SK-N-SH treated with all-trans-retinoic acid at 6 μM for 48 hours (cell line): ENCODE measurements at regions not wholly inside any gene's neighbourhood (a gene's known extent, or its start where the extent isn't known, plus 50 kb on each side); places are given as distances from the start of the nearest gene placed in this dataset.

Source experiments
- ATAC-seq: fragments of 200-7000 bp; cut with Tn5 transposase; 3 replicates; pipeline ENCODE4 v1.9.1; 2020; ENCODE audit warnings: mild to moderate bottlenecking, moderate library complexity
- ARNTL ChIP-seq: fragments of 450-650 bp; formaldehyde crosslinking; IDR thresholded peaks from 2 replicates; pipeline ENCODE4 v1.5.0; 2020; ENCODE audit warnings: low read depth, mild to moderate bottlenecking, moderate library complexity, borderline replicate concordance
- CSDC2 ChIP-seq: fragments of 250-450 bp; sonication (Bioruptor Pico); IDR thresholded peaks from 2 replicates; pipeline ENCODE4 v1.5.0; 2020; ENCODE audit warnings: mild to moderate bottlenecking, moderate library complexity
- ESRRG ChIP-seq: fragments of 250-450 bp; sonication (Bioruptor Pico); IDR thresholded peaks from 2 replicates; pipeline ENCODE4 v1.6.1; 2021; ENCODE audit warnings: mild to moderate bottlenecking
- GLIS3 ChIP-seq: fragments of 250-450 bp; sonication (Bioruptor Pico); IDR thresholded peaks from 2 replicates; pipeline ENCODE4 v1.5.0; 2020; ENCODE audit warnings: mild to moderate bottlenecking, moderate library complexity
- ISL1 ChIP-seq: fragments of 250-450 bp; sonication (Bioruptor Pico); IDR thresholded peaks from 2 replicates; pipeline ENCODE4 v2.1.2; 2022; ENCODE audit warnings: mild to moderate bottlenecking, moderate library complexity
- OSR1 ChIP-seq: fragments of 250-450 bp; sonication (Bioruptor Pico); IDR thresholded peaks from 2 replicates; pipeline ENCODE4 v1.8.0; 2022; ENCODE audit warnings: moderate library complexity, mild to moderate bottlenecking, inconsistent platforms
- PATZ1 ChIP-seq: fragments of 250-450 bp; sonication (Bioruptor Pico); IDR thresholded peaks from 2 replicates; pipeline ENCODE4 v1.8.0; 2020; ENCODE audit warnings: mild to moderate bottlenecking, moderate library complexity, borderline replicate concordance
- POU6F1 ChIP-seq: fragments of 250-450 bp; sonication (Bioruptor Pico); IDR thresholded peaks from 2 replicates; pipeline ENCODE4 v1.8.0; 2021; ENCODE audit warnings: low read depth, mild to moderate bottlenecking, moderate library complexity, borderline replicate concordance
- PPARA ChIP-seq: fragments of 250-450 bp; sonication (Bioruptor Pico); IDR thresholded peaks from 2 replicates; pipeline ENCODE4 v1.5.0; 2020; ENCODE audit warnings: mild to moderate bottlenecking, borderline replicate concordance
- RARB ChIP-seq: fragments of 250-450 bp; sonication (Bioruptor Pico); IDR thresholded peaks from 2 replicates; pipeline ENCODE4 v1.8.0; 2021; ENCODE audit warnings: mild to moderate bottlenecking, moderate library complexity
- SNAI2 ChIP-seq: fragments of 250-450 bp; sonication (Bioruptor Pico); IDR thresholded peaks from 2 replicates; pipeline ENCODE4 v1.5.0; 2020; ENCODE audit warnings: mild to moderate bottlenecking, moderate library complexity
- TCF4 ChIP-seq: fragments of 250-450 bp; sonication (Bioruptor Pico); IDR thresholded peaks from 2 replicates; pipeline ENCODE4 v1.8.0; 2021; ENCODE audit warnings: mild to moderate bottlenecking, moderate library complexity, borderline replicate concordance
- TOX ChIP-seq: fragments of 250-450 bp; sonication (Bioruptor Pico); IDR thresholded peaks from 2 replicates; pipeline ENCODE4 v1.8.0; 2021; ENCODE audit warnings: mild to moderate bottlenecking, moderate library complexity, borderline replicate concordance
- ZC3H10 ChIP-seq: fragments of 250-450 bp; sonication (Bioruptor Pico); IDR thresholded peaks from 2 replicates; pipeline ENCODE4 v1.5.1; 2021; ENCODE audit warnings: mild to moderate bottlenecking, moderate library complexity
- ZFP3 ChIP-seq: fragments of 250-450 bp; sonication (Bioruptor Pico); IDR thresholded peaks from 2 replicates; pipeline ENCODE4 v1.5.0; 2020; ENCODE audit warnings: mild to moderate bottlenecking, moderate library complexity
- ZFP30 ChIP-seq: fragments of 450-650 bp; formaldehyde crosslinking; IDR thresholded peaks from 2 replicates; pipeline ENCODE4 v1.5.0; 2022; ENCODE audit warnings: mild to moderate bottlenecking, moderate library complexity
- ZNF70 ChIP-seq: fragments of 450-650 bp; formaldehyde crosslinking; IDR thresholded peaks from 2 replicates; pipeline ENCODE4 v1.5.0; 2020; ENCODE audit warnings: mild to moderate bottlenecking, moderate library complexity
- ZNF8 ChIP-seq: fragments of 450-650 bp; formaldehyde crosslinking; IDR thresholded peaks from 2 replicates; pipeline ENCODE4 v1.5.0; 2020; ENCODE audit warnings: mild to moderate bottlenecking, moderate library complexity
- TF ChIP-seq, protein P1 (sequence below): fragments of 250-450 bp; sonication (Bioruptor Pico); IDR thresholded peaks from 2 replicates; pipeline ENCODE4 v1.5.1; 2020; ENCODE audit warnings: low read depth, mild to moderate bottlenecking, moderate library complexity
- TF ChIP-seq, protein P2 (sequence below): fragments of 250-450 bp; sonication (Bioruptor Pico); IDR thresholded peaks from 2 replicates; pipeline ENCODE4 v1.5.0; 2020; ENCODE audit warnings: mild to moderate bottlenecking, moderate library complexity
- TF ChIP-seq, protein P3 (sequence below): fragments of 250-450 bp; sonication (Bioruptor Pico); IDR thresholded peaks from 2 replicates; pipeline ENCODE4 v1.5.1; 2021; ENCODE audit warnings: mild to moderate bottlenecking, moderate library complexity

DNA sequence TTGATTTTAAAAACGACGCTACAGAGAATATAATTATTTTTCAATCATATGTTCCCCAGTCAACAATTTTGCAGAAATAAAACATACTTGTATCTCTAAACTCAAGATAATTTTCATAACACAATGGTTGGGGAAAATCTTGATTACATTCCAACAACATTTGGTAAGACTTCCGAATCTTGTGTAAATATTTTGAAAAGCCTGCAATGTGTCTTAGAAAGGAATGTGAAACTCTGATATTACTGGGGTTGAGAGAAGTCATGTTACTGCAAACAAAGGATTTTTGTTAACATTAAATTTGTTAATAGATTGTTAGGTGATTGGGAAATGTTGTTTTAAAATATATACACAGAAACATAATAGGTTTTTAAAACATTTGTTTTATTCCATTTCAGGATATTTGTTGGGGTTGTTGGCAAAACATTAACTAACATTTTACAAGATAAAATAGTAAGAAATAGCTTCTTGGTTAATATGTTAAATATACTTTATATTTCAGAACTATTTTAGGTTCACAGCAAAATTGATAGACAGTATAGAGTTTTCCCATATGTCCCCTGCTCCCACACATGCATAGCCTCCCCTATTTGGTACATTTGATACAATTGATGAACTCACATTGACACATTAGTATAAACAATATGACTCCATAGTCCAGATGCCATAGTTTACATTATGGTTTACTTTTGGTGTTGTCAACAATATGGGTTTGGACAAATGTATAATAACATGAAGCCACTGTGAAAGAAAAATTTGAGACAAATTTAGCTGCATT is 218.6 kb upstream of the FAM47A start:
- no peak for ATAC-seq
- TF ChIP-seq CSDC2 (CRISPR knock-in tag) = no peak
- no peak for TF ChIP-seq SNAI2 (CRISPR knock-in tag)
- no peak for TF ChIP-seq ZFP3 (CRISPR knock-in tag)
- TF ChIP-seq GLIS3 (CRISPR knock-in tag) = no peak
- TF ChIP-seq ZNF70 = no peak
- no peak for TF ChIP-seq PATZ1
- no peak for TF ChIP-seq ZFP30 (CRISPR knock-in tag)
- TF ChIP-seq ZC3H10 (CRISPR knock-in tag) = no peak
- TF ChIP-seq TOX (CRISPR knock-in tag) = no peak
- TF ChIP-seq ZNF8 (CRISPR knock-in tag) = no peak
- TF ChIP-seq TCF4 (CRISPR knock-in tag) = no peak
- TF ChIP-seq, protein P1, sequence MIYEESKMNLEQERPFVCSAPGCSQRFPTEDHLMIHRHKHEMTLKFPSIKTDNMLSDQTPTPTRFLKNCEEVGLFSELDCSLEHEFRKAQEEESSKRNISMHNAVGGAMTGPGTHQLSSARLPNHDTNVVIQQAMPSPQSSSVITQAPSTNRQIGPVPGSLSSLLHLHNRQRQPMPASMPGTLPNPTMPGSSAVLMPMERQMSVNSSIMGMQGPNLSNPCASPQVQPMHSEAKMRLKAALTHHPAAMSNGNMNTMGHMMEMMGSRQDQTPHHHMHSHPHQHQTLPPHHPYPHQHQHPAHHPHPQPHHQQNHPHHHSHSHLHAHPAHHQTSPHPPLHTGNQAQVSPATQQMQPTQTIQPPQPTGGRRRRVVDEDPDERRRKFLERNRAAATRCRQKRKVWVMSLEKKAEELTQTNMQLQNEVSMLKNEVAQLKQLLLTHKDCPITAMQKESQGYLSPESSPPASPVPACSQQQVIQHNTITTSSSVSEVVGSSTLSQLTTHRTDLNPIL (CRISPR knock-in tag) = no peak

DNA sequence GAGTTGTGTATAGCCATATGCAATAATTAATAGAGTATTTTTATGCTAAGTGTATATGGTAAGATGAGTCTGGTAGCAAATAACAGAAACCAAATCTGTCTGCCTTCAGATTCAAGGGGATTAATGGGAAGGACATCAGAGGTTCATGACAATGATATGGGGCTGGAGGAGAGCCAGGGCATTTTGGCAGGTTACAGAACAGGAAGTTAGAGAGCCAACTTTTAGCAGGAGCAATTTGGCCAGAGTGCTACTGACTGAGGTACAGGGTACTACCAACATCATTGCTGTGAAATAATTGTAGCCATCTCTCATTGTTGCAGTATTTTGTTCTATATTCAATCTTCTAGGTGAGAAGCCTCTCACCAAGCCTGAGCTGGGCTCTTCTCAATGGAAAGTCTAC is 210.9 kb upstream of the FAM47A start:
- ATAC-seq = no peak
- no peak for TF ChIP-seq ZC3H10 (CRISPR knock-in tag)
- TF ChIP-seq ESRRG = no peak
- TF ChIP-seq ZNF70 = no peak
- TF ChIP-seq OSR1 (CRISPR knock-in tag) = no peak
- no peak for TF ChIP-seq ARNTL (CRISPR knock-in tag)
- TF ChIP-seq GLIS3 (CRISPR knock-in tag) = no peak
- no peak for TF ChIP-seq ZFP30 (CRISPR knock-in tag)
- TF ChIP-seq, protein P2, sequence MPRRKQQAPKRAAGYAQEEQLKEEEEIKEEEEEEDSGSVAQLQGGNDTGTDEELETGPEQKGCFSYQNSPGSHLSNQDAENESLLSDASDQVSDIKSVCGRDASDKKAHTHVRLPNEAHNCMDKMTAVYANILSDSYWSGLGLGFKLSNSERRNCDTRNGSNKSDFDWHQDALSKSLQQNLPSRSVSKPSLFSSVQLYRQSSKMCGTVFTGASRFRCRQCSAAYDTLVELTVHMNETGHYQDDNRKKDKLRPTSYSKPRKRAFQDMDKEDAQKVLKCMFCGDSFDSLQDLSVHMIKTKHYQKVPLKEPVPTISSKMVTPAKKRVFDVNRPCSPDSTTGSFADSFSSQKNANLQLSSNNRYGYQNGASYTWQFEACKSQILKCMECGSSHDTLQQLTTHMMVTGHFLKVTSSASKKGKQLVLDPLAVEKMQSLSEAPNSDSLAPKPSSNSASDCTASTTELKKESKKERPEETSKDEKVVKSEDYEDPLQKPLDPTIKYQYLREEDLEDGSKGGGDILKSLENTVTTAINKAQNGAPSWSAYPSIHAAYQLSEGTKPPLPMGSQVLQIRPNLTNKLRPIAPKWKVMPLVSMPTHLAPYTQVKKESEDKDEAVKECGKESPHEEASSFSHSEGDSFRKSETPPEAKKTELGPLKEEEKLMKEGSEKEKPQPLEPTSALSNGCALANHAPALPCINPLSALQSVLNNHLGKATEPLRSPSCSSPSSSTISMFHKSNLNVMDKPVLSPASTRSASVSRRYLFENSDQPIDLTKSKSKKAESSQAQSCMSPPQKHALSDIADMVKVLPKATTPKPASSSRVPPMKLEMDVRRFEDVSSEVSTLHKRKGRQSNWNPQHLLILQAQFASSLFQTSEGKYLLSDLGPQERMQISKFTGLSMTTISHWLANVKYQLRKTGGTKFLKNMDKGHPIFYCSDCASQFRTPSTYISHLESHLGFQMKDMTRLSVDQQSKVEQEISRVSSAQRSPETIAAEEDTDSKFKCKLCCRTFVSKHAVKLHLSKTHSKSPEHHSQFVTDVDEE (CRISPR knock-in tag) = no peak
- TF ChIP-seq, protein P1 (CRISPR knock-in tag) = no peak
- TF ChIP-seq CSDC2 (CRISPR knock-in tag) = no peak
- TF ChIP-seq RARB (CRISPR knock-in tag) = no peak
- no peak for TF ChIP-seq ISL1
- TF ChIP-seq POU6F1 (CRISPR knock-in tag) = no peak

- ATAC-seq = no peak
- no peak for TF ChIP-seq TOX (CRISPR knock-in tag)
- no peak for TF ChIP-seq RARB (CRISPR knock-in tag)
- no peak for TF ChIP-seq ZNF70
- no peak for TF ChIP-seq ESRRG
- no peak for TF ChIP-seq PPARA (CRISPR knock-in tag)
- no peak for TF ChIP-seq TCF4 (CRISPR knock-in tag)
- TF ChIP-seq ISL1 = no peak
- TF ChIP-seq SNAI2 (CRISPR knock-in tag) = no peak
- TF ChIP-seq ZC3H10 (CRISPR knock-in tag) = no peak
- TF ChIP-seq ZFP30 (CRISPR knock-in tag) = no peak
- TF ChIP-seq POU6F1 (CRISPR knock-in tag) = no peak
- TF ChIP-seq, protein P3, sequence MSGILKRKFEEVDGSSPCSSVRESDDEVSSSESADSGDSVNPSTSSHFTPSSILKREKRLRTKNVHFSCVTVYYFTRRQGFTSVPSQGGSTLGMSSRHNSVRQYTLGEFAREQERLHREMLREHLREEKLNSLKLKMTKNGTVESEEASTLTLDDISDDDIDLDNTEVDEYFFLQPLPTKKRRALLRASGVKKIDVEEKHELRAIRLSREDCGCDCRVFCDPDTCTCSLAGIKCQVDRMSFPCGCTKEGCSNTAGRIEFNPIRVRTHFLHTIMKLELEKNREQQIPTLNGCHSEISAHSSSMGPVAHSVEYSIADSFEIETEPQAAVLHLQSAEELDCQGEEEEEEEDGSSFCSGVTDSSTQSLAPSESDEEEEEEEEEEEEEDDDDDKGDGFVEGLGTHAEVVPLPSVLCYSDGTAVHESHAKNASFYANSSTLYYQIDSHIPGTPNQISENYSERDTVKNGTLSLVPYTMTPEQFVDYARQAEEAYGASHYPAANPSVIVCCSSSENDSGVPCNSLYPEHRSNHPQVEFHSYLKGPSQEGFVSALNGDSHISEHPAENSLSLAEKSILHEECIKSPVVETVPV (CRISPR knock-in tag) = no peak
- TF ChIP-seq, protein P1 (CRISPR knock-in tag) = no peak
These were observed 209.7 kb upstream of the FAM47A start for GRCh38 chrX:34341814-34342213.
